ENCODE measurements at regions not wholly inside any gene's neighbourhood (a gene's known extent, or its start where the extent isn't known, plus 50 kb on each side); places are given as distances from the start of the nearest gene placed in this dataset.

DNA sequence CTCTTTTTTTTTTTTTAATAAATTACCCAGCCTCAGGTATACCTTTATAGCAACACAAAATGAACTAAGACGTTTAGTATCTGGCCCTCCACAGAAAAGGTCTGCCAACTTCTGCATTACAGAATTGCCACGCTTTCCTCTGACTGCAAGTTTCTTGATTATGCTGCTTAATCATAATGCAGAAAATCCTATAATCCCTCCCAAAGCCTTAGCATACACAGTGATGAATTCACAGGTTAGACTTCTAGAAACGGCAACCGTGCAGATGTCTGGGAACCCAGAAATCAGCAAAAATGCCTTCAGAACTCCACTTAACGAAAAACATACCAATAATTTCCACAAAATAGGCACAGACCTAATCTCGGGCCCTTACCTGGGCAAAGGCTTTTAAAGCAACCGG is 144.7 kb upstream of the FRMD4B start:
- no peak overlapping the region for H3K4me3 ChIP-seq
- no peaks in the 10 kb centered on the region for H3K4me1 ChIP-seq
- TF ChIP-seq HEYL (CRISPR knock-in tag; IDR thresholded peaks at IDR 0.05) (no peak), PHF8 (IDR thresholded peaks at IDR 0.05; ENCODE audit: borderline replicate concordance, low read depth) (no peak), ZFP36 (IDR thresholded peaks at IDR 0.05; ENCODE audit: borderline replicate concordance, partially characterized antibody) (no peak), FOSB (CRISPR knock-in tag; IDR thresholded peaks at IDR 0.05) (no peak), POLR2A (IDR thresholded peaks at IDR 0.05; ENCODE audit: low read length) (no peak), HOXB13 (CRISPR knock-in tag; IDR thresholded peaks at IDR 0.05; ENCODE audit: low read depth) (no peak), ZSCAN20 (CRISPR knock-in tag; IDR thresholded peaks at IDR 0.05) (no peak), ZNF302 (CRISPR knock-in tag; IDR thresholded peaks at IDR 0.05) (no peak), HOXB5 (CRISPR knock-in tag; IDR thresholded peaks at IDR 0.05) (no peak), KDM5A (IDR thresholded peaks at IDR 0.05) (no peak), RCOR1 (IDR thresholded peaks at IDR 0.05; ENCODE audit: low read depth, low read length) (no peak), TP53 (CRISPR knock-in tag; IDR thresholded peaks at IDR 0.05) (no peak)
- TF ChIP-seq, protein P1, sequence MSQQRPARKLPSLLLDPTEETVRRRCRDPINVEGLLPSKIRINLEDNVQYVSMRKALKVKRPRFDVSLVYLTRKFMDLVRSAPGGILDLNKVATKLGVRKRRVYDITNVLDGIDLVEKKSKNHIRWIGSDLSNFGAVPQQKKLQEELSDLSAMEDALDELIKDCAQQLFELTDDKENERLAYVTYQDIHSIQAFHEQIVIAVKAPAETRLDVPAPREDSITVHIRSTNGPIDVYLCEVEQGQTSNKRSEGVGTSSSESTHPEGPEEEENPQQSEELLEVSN (IDR thresholded peaks at IDR 0.05; ENCODE audit: borderline replicate concordance, low read depth): no peak
- TF ChIP-seq, protein P2, sequence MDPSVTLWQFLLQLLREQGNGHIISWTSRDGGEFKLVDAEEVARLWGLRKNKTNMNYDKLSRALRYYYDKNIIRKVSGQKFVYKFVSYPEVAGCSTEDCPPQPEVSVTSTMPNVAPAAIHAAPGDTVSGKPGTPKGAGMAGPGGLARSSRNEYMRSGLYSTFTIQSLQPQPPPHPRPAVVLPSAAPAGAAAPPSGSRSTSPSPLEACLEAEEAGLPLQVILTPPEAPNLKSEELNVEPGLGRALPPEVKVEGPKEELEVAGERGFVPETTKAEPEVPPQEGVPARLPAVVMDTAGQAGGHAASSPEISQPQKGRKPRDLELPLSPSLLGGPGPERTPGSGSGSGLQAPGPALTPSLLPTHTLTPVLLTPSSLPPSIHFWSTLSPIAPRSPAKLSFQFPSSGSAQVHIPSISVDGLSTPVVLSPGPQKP (IDR thresholded peaks at IDR 0.05; ENCODE audit: low read depth, low read length): no peak
- CTCF ChIA-PET: interaction anchor here (1.0 kb wide), 1 partner anchor 27 kb away, joined by 3 read pairs; no protein-coding TSS in a partner anchor
- DNase-seq (ENCODE audit: low read depth in 1 of 2, low spot score in 1 of 2) (no peak), ATAC-seq (no peak), FAIRE-seq (no peak)
- H3K27ac ChIP-seq: no peak overlapping the region
- no peak overlapping the region for H3K4me2 ChIP-seq
- no peaks in the 10 kb centered on the region for H3K9me3 ChIP-seq
- WGBS (ENCODE audit: missing lambda C conversion rate): 41% methylated on average over 7 of the region's 7 CpGs
- POLR2A ChIA-PET: no interaction called here

DNA sequence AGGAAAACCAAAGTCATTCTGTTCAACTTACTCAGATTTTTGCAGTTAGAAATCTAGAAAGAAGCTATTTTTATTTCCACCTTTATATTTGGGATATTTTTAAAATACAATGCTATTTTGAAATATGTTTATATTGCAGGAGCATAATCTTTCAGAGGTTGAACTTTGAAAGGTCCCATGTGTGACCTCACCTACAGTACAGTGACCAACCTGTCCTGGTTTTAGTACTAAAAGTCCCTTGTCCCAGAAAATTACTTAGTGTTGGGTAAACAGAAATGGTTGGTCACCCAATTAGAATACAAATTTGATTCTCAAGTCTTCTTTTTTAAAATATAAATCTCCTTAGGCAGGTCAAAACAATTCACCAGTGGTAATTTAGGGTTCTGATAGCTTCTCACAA is 141.6 kb upstream of the FRMD4B start:
- no peak for ATAC-seq
- H3K27ac ChIP-seq: no peak overlapping the region
- no peak for TF ChIP-seq CHD4 (IDR thresholded peaks at IDR 0.05; ENCODE audit: borderline replicate concordance)
- no peak for TF ChIP-seq FOSL2 (IDR thresholded peaks at IDR 0.05)
- no peak for TF ChIP-seq FOSL2 (CRISPR knock-in tag; IDR thresholded peaks at IDR 0.05)
- TF ChIP-seq, protein P3, sequence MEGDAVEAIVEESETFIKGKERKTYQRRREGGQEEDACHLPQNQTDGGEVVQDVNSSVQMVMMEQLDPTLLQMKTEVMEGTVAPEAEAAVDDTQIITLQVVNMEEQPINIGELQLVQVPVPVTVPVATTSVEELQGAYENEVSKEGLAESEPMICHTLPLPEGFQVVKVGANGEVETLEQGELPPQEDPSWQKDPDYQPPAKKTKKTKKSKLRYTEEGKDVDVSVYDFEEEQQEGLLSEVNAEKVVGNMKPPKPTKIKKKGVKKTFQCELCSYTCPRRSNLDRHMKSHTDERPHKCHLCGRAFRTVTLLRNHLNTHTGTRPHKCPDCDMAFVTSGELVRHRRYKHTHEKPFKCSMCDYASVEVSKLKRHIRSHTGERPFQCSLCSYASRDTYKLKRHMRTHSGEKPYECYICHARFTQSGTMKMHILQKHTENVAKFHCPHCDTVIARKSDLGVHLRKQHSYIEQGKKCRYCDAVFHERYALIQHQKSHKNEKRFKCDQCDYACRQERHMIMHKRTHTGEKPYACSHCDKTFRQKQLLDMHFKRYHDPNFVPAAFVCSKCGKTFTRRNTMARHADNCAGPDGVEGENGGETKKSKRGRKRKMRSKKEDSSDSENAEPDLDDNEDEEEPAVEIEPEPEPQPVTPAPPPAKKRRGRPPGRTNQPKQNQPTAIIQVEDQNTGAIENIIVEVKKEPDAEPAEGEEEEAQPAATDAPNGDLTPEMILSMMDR (IDR thresholded peaks at IDR 0.05): no peak
- TF ChIP-seq EHMT2 (IDR thresholded peaks at IDR 0.05; ENCODE audit: low read depth): no peak
- TF ChIP-seq, protein P4, sequence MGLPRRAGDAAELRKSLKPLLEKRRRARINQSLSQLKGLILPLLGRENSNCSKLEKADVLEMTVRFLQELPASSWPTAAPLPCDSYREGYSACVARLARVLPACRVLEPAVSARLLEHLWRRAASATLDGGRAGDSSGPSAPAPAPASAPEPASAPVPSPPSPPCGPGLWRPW (IDR thresholded peaks at IDR 0.05): no peak
- no peak for TF ChIP-seq EP300 (IDR thresholded peaks at IDR 0.05)
- no peak for TF ChIP-seq ZSCAN20 (CRISPR knock-in tag; IDR thresholded peaks at IDR 0.05)
- TF ChIP-seq MAFK (IDR thresholded peaks at IDR 0.05; ENCODE audit: partially characterized antibody): no peak
- TF ChIP-seq, protein P5, sequence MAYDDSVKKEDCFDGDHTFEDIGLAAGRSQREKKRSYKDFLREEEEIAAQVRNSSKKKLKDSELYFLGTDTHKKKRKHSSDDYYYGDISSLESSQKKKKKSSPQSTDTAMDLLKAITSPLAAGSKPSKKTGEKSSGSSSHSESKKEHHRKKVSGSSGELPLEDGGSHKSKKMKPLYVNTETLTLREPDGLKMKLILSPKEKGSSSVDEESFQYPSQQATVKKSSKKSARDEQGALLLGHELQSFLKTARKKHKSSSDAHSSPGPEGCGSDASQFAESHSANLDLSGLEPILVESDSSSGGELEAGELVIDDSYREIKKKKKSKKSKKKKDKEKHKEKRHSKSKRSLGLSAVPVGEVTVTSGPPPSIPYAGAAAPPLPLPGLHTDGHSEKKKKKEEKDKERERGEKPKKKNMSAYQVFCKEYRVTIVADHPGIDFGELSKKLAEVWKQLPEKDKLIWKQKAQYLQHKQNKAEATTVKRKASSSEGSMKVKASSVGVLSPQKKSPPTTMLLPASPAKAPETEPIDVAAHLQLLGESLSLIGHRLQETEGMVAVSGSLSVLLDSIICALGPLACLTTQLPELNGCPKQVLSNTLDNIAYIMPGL (CRISPR knock-in tag; IDR thresholded peaks at IDR 0.05; ENCODE audit: borderline replicate concordance): no peak
- no peak for TF ChIP-seq HOXB13 (CRISPR knock-in tag; IDR thresholded peaks at IDR 0.05; ENCODE audit: low read depth)
- DNase-seq (ENCODE audit: low read depth in 1 of 2, low spot score in 1 of 2): no peak
- H3K4me3 ChIP-seq: no peak overlapping the region
- no peak for FAIRE-seq
- ChIA-PET POLR2A (no interaction called here), CTCF (no interaction called here)
- no peak overlapping the region for H3K4me2 ChIP-seq
- H3K9me3 ChIP-seq: no peaks in the 10 kb centered on the region
- no peaks in the 10 kb centered on the region for H3K4me1 ChIP-seq
